Endodermal cell (in vitro differentiated cells): ENCODE measurements at regions not wholly inside any gene's neighbourhood (a gene's known extent, or its start where the extent isn't known, plus 50 kb on each side); places are given as distances from the start of the nearest gene placed in this dataset.

Experiments used
- DNase-seq: peaks from one replicate; pipeline ENCODE4 v3.0.0-alpha.2; 2017
- H3K27ac ChIP-seq: 2 replicates; pipeline ENCODE4 v1.5.1; 2013; ENCODE audit warnings: mild to moderate bottlenecking, low read depth, low read length, moderate library complexity
- H3K27me3 ChIP-seq: 2 replicates; pipeline ENCODE4 v1.6.1; 2013; ENCODE audit warnings: mild to moderate bottlenecking, low read length, moderate library complexity; ENCODE audit not compliant: insufficient read depth, control insufficient read depth, poor library complexity, severe bottlenecking
- H3K36me3 ChIP-seq: 2 replicates; pipeline ENCODE4 v1.7.0; 2013; ENCODE audit warnings: mild to moderate bottlenecking, low read length, moderate library complexity; ENCODE audit not compliant: control insufficient read depth, insufficient read depth
- H3K4me1 ChIP-seq: one replicate; pipeline ENCODE4 v1.7.0; 2013; ENCODE audit warnings: low read length; ENCODE audit not compliant: control insufficient read depth, insufficient read depth
- H3K4me3 ChIP-seq: 2 replicates; pipeline ENCODE4 v1.5.1; 2013; ENCODE audit warnings: mild to moderate bottlenecking, low read length, moderate library complexity
- H3K9ac ChIP-seq: 2 replicates; pipeline ENCODE4 v1.6.1; 2013; ENCODE audit warnings: mild to moderate bottlenecking, low read length, moderate library complexity; ENCODE audit not compliant: poor library complexity, severe bottlenecking; ENCODE audit errors: extremely low read depth
- H3K9me3 ChIP-seq: 2 replicates; pipeline ENCODE4 v1.6.1; 2013; ENCODE audit warnings: mild to moderate bottlenecking, low read length, moderate library complexity; ENCODE audit not compliant: control insufficient read depth
- H3K27ac Mint-ChIP-seq: 2 replicates; pipeline ENCODE4 v1.8.0; 2020; ENCODE audit warnings: mixed read lengths
- H3K27me3 Mint-ChIP-seq: 2 replicates; pipeline ENCODE4 v1.8.0; 2021; ENCODE audit warnings: mild to moderate bottlenecking, mixed read lengths; ENCODE audit not compliant: insufficient read depth
- H3K36me3 Mint-ChIP-seq: 2 replicates; pipeline ENCODE4 v1.8.0; 2020; ENCODE audit warnings: low read depth, mixed read lengths
- H3K4me1 Mint-ChIP-seq: 2 replicates; pipeline ENCODE4 v1.8.0; 2020; ENCODE audit warnings: mixed read lengths
- H3K4me3 Mint-ChIP-seq: 2 replicates; pipeline ENCODE4 v1.8.0; 2020; ENCODE audit warnings: mild to moderate bottlenecking, moderate library complexity, mixed read lengths
- H3K9me3 Mint-ChIP-seq: 2 replicates; pipeline ENCODE4 v1.8.0; 2020; ENCODE audit warnings: mild to moderate bottlenecking, mixed read lengths
- WGBS, 2 experiments: methylation state at CpG; one replicate each; pipeline versions ENCODE4 v1.1.5 to v1.1.7; 2013; ENCODE audit warnings: missing lambda C conversion rate in 2 of 2, mixed read lengths in 1 of 2; ENCODE audit not compliant: insufficient coverage in 1 of 2, insufficient read length in 1 of 2; 5-methylcytosine and 5-hydroxymethylcytosine counted together
- TF ChIP-seq, protein P1 (sequence below): fragments of 200-600 bp; sonication (generic); conservative IDR thresholded peaks from 2 replicates; pipeline ENCODE4 v1.5.0; 2021; ENCODE audit warnings: antibody characterized with exemption, mild to moderate bottlenecking

DNA sequence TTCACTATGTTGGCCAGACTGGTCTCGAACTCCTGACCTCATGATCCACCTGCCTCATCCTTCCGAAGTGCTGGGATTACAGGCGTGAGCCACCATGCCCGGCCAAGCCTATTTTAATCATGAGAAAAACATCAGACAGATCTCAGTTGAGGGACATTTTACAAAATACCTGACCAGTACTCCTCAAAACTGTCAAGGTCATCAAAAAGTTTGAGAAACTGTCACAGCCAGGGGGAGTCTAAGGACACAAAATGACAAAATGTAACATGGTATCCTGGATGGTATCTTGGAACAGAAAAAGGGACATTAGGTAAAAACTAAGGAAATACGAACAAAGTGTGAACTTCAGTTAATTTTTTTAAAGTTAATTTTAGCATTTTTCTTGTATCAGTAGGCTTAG, 219.8 kb upstream of the PPP1R3A start:
- no peaks in the 10 kb centered on the region for H3K27me3 Mint-ChIP-seq
- Histone ChIP-seq H3K9me3 (no peaks in the 10 kb centered on the region), H3K36me3 (no peaks in the 10 kb centered on the region), H3K4me1 (peaks cover 8% of the 10 kb centered on the region), H3K27me3 (no peaks in the 10 kb centered on the region), H3K4me3 (no peak overlapping the region), H3K27ac (no peak overlapping the region), H3K9ac (no peak overlapping the region)
- no peak for DNase-seq
- no peaks in the 10 kb centered on the region for H3K9me3 Mint-ChIP-seq
- TF ChIP-seq, protein P1, sequence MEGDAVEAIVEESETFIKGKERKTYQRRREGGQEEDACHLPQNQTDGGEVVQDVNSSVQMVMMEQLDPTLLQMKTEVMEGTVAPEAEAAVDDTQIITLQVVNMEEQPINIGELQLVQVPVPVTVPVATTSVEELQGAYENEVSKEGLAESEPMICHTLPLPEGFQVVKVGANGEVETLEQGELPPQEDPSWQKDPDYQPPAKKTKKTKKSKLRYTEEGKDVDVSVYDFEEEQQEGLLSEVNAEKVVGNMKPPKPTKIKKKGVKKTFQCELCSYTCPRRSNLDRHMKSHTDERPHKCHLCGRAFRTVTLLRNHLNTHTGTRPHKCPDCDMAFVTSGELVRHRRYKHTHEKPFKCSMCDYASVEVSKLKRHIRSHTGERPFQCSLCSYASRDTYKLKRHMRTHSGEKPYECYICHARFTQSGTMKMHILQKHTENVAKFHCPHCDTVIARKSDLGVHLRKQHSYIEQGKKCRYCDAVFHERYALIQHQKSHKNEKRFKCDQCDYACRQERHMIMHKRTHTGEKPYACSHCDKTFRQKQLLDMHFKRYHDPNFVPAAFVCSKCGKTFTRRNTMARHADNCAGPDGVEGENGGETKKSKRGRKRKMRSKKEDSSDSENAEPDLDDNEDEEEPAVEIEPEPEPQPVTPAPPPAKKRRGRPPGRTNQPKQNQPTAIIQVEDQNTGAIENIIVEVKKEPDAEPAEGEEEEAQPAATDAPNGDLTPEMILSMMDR = peak; percentile 25
- 90 to 93% methylated on average over 2 to 5 of the region's 5 CpGs for WGBS, 2 experiments
- no peak overlapping the region for H3K4me3 Mint-ChIP-seq
- peaks cover 18% of the 10 kb centered on the region for H3K4me1 Mint-ChIP-seq
- peaks cover 2% of the 10 kb centered on the region for H3K36me3 Mint-ChIP-seq
- no peak overlapping the region for H3K27ac Mint-ChIP-seq

DNA sequence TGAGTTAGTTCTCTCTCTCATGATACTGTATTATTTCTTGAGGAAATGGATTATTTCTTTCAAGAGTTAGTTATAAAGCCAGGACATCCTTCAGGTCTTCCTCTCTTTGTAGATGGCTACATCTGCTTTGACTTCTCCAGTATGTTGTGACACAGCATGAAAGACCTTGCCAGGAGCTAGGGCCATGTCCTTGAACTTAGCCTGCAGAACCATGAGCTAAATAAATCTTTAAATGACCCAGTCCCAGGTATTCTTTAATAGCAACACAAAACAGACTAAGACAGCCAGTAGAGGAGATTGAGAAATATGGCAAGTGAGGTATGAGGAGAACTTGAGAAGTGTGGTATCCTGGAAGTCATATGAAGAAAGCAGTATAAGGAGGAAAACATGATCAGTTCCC, 214.9 kb upstream of the PPP1R3A start:
- H3K9ac ChIP-seq = no peak overlapping the region
- H3K9me3 ChIP-seq = no peaks in the 10 kb centered on the region
- Mint-ChIP-seq H3K36me3 (peaks cover 2% of the 10 kb centered on the region), H3K4me3 (no peak overlapping the region), H3K27me3 (no peaks in the 10 kb centered on the region), H3K4me1 (no peaks in the 10 kb centered on the region), H3K27ac (no peak overlapping the region), H3K9me3 (no peaks in the 10 kb centered on the region)
- no peaks in the 10 kb centered on the region for H3K36me3 ChIP-seq
- H3K27me3 ChIP-seq = no peaks in the 10 kb centered on the region
- no peak for DNase-seq
- H3K4me3 ChIP-seq = no peak overlapping the region
- TF ChIP-seq, protein P1 = no peak
- no peaks in the 10 kb centered on the region for H3K4me1 ChIP-seq
- no peak overlapping the region for H3K27ac ChIP-seq

DNA sequence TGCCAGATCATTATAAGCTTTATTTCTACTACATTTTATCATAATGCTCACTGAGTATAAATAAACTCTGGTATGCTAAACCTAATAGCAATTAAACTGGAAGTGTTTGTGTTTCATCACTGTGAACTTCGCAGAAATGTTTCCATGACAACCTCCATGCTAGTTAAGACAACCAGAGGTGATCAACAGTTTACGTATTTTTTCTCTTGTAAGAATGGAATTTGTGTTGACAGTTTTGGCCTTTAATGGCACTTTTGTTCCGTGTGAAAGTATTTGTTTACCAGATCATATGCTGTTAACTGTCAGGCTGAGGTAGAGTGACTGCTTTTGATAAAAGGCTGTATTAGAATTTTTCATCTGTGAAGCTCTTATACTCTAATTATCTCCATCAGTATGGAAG, 212.1 kb upstream of the PPP1R3A start:
- TF ChIP-seq, protein P1 = no peak

More for the DNA sequence above, 212.1 kb upstream of the PPP1R3A start:
- no peaks in the 10 kb centered on the region for H3K27me3 Mint-ChIP-seq
- no peaks in the 10 kb centered on the region for H3K9me3 Mint-ChIP-seq
- peaks cover 2% of the 10 kb centered on the region for H3K36me3 Mint-ChIP-seq
- no peak overlapping the region for H3K27ac Mint-ChIP-seq
- H3K9ac ChIP-seq = no peak overlapping the region
- no peak overlapping the region for H3K4me3 ChIP-seq
- H3K4me3 Mint-ChIP-seq = no peak overlapping the region
- H3K4me1 Mint-ChIP-seq = no peaks in the 10 kb centered on the region
- no peaks in the 10 kb centered on the region for H3K4me1 ChIP-seq
- no peak overlapping the region for H3K27ac ChIP-seq
- no peaks in the 10 kb centered on the region for H3K9me3 ChIP-seq
- H3K36me3 ChIP-seq = no peaks in the 10 kb centered on the region
- 90% methylated on average over 3 of the region's 3 CpGs; no CpG with 5 or more reads in 1 of the 2 experiments for WGBS, 2 experiments
- DNase-seq = no peak
- no peaks in the 10 kb centered on the region for H3K27me3 ChIP-seq
